ENCODE measurements at regions not wholly inside any gene's neighbourhood (a gene's known extent, or its start where the extent isn't known, plus 50 kb on each side); places are given as distances from the start of the nearest gene placed in this dataset.

GRCh38 chr12:46942579-46942978 lies 116.8 kb upstream of the SLC38A4 start:
- TF ChIP-seq EZH2 (IDR thresholded peaks at IDR 0.05; ENCODE audit: borderline replicate concordance, low read depth, low read length, severe bottlenecking) (no peak), POLR2AphosphoS5 (IDR thresholded peaks at IDR 0.05; ENCODE audit: insufficient read depth, low read depth, low read length) (no peak), POLR2A (IDR thresholded peaks at IDR 0.05; ENCODE audit: low read depth, low read length) (no peak), MYC (IDR thresholded peaks at IDR 0.05; ENCODE audit: low read depth, low read length) (no peak), FOS (IDR thresholded peaks at IDR 0.05; ENCODE audit: borderline replicate concordance, insufficient read depth, low read length) (peak; percentile 72), MAX (IDR thresholded peaks at IDR 0.05; ENCODE audit: insufficient read depth, insufficient read length) (no peak), JUN (IDR thresholded peaks at IDR 0.05; ENCODE audit: borderline replicate concordance, insufficient read depth, insufficient read length, low read depth) (no peak), GATA2 (IDR thresholded peaks at IDR 0.05; ENCODE audit: insufficient read depth, insufficient read length, low read depth, low read length) (no peak)
- TF ChIP-seq, protein P1, sequence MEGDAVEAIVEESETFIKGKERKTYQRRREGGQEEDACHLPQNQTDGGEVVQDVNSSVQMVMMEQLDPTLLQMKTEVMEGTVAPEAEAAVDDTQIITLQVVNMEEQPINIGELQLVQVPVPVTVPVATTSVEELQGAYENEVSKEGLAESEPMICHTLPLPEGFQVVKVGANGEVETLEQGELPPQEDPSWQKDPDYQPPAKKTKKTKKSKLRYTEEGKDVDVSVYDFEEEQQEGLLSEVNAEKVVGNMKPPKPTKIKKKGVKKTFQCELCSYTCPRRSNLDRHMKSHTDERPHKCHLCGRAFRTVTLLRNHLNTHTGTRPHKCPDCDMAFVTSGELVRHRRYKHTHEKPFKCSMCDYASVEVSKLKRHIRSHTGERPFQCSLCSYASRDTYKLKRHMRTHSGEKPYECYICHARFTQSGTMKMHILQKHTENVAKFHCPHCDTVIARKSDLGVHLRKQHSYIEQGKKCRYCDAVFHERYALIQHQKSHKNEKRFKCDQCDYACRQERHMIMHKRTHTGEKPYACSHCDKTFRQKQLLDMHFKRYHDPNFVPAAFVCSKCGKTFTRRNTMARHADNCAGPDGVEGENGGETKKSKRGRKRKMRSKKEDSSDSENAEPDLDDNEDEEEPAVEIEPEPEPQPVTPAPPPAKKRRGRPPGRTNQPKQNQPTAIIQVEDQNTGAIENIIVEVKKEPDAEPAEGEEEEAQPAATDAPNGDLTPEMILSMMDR (IDR thresholded peaks at IDR 0.05; ENCODE audit: extremely low read depth in 1 of 2, insufficient read depth in 1 of 2, low read depth in 1 of 2, low read length in 2 of 2) = no peak

Data from endothelial cell of umbilical vein (primary cell).